Hippocampal formation (tissue), 2 donors: ENCODE measurements at regions not wholly inside any gene's neighbourhood (a gene's known extent, or its start where the extent isn't known, plus 50 kb on each side); places are given as distances from the start of the nearest gene placed in this dataset.

ENCODE experiments used
- DNase-seq, 2 donors: peaks; one replicate each; lab custom pipeline; 2025; lab: John Stamatoyannopoulos, UW

- DNase-seq: no peak
These were observed 86.8 kb downstream of the SPRING1 start for GRCh38 chr12:116651089-116651488.

- DNase-seq: no peak
These were observed 87.2 kb downstream of the SPRING1 start for GRCh38 chr12:116650585-116651087.

GRCh38 chr12:116650062-116650461 is 87.8 kb downstream of the SPRING1 start:
- DNase-seq: no peak

- DNase-seq: no peak
These were observed 88.6 kb downstream of the MAP1LC3B2 start for GRCh38 chr12:116647813-116648212.

- no peak for DNase-seq
These were observed 87.7 kb downstream of the MAP1LC3B2 start for GRCh38 chr12:116646901-116647300.

GRCh38 chr12:116644806-116645205 is 85.6 kb downstream of the MAP1LC3B2 start:
- DNase-seq: no peak

GRCh38 chr12:116642683-116643082 is 83.5 kb downstream of the MAP1LC3B2 start:
- no peak for DNase-seq

- no peak for DNase-seq
These were observed 82.9 kb downstream of the MAP1LC3B2 start for GRCh38 chr12:116642106-116642505.

- no peak for DNase-seq
These were observed 81.1 kb downstream of the MAP1LC3B2 start for GRCh38 chr12:116640281-116640680.

- no peak for DNase-seq
These were observed 80.6 kb downstream of the MAP1LC3B2 start for GRCh38 chr12:116639765-116640164.

GRCh38 chr12:116638376-116638775 is 79.2 kb downstream of the MAP1LC3B2 start:
- DNase-seq: no peak

GRCh38 chr12:116637589-116638150 is 78.5 kb downstream of the MAP1LC3B2 start:
- DNase-seq: no peak

GRCh38 chr12:116636608-116637519 is 77.7 kb downstream of the MAP1LC3B2 start:
- DNase-seq: no peak

GRCh38 chr12:116635487-116635886 is 76.3 kb downstream of the MAP1LC3B2 start:
- no peak for DNase-seq

- DNase-seq: no peak
These were observed 74.3 kb downstream of the MAP1LC3B2 start for GRCh38 chr12:116633476-116633875.

- DNase-seq: no peak
These were observed 72.4 kb downstream of the MAP1LC3B2 start for GRCh38 chr12:116631619-116632018.

GRCh38 chr12:116630762-116631161 is 71.6 kb downstream of the MAP1LC3B2 start:
- no peak for DNase-seq

GRCh38 chr12:116629480-116629879 is 70.3 kb downstream of the MAP1LC3B2 start:
- no peak for DNase-seq

GRCh38 chr12:116628989-116629388 is 69.8 kb downstream of the MAP1LC3B2 start:
- DNase-seq: peak in 1 of 2 donors; percentile 16

GRCh38 chr12:116628450-116628793 is 69.2 kb downstream of the MAP1LC3B2 start:
- no peak for DNase-seq
